ENCODE measurements at regions not wholly inside any gene's neighbourhood (a gene's known extent, or its start where the extent isn't known, plus 50 kb on each side); places are given as distances from the start of the nearest gene placed in this dataset.

DNA sequence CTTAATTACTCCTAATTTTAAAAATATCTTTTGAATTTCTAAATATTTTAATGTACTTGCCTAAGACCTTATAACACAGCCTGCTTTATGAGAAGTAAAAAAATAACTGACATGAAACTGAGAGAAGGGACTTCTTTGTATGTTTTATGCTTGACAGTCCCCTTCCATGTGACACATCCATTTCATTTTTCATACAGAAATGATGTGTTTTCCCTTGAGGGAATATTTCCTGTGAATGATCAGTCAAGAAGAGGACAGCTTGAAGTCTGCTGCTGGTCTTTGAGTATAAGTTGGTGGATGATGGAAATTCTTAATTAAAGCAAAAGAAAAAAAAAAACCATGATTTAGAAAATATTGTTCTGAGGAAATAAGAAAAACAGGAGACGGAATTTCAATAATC, 230.4 kb upstream of the KLHL1 start:
- TF ChIP-seq, protein P1, sequence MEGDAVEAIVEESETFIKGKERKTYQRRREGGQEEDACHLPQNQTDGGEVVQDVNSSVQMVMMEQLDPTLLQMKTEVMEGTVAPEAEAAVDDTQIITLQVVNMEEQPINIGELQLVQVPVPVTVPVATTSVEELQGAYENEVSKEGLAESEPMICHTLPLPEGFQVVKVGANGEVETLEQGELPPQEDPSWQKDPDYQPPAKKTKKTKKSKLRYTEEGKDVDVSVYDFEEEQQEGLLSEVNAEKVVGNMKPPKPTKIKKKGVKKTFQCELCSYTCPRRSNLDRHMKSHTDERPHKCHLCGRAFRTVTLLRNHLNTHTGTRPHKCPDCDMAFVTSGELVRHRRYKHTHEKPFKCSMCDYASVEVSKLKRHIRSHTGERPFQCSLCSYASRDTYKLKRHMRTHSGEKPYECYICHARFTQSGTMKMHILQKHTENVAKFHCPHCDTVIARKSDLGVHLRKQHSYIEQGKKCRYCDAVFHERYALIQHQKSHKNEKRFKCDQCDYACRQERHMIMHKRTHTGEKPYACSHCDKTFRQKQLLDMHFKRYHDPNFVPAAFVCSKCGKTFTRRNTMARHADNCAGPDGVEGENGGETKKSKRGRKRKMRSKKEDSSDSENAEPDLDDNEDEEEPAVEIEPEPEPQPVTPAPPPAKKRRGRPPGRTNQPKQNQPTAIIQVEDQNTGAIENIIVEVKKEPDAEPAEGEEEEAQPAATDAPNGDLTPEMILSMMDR (IDR thresholded peaks at IDR 0.05) = no peak
- TF ChIP-seq ZFX (IDR thresholded peaks at IDR 0.05; ENCODE audit: borderline replicate concordance) = no peak
- no peak overlapping the region for H3K27ac ChIP-seq

DNA sequence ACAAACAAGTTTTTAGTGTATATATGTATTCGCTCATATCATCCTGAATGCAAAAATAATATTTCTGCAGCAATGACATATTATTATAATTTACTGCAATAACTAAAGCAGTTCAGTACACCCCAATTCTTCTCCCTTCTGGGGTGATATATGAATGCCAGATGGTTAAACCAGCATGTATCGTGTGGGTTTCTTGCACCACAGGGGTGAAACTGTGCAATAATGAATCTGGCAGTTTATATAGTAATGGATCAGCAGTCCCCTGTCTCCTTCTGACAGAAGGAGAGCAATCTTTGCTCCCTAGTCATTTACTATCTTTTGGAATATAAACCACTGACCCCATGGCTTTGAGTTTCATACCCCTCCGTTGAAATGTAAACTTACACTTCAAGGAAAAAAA, 228.6 kb upstream of the KLHL1 start:
- TF ChIP-seq, protein P1 (IDR thresholded peaks at IDR 0.05) = no peak
- no peak for TF ChIP-seq ZFX (IDR thresholded peaks at IDR 0.05; ENCODE audit: borderline replicate concordance)
- H3K27ac ChIP-seq = no peak overlapping the region

DNA sequence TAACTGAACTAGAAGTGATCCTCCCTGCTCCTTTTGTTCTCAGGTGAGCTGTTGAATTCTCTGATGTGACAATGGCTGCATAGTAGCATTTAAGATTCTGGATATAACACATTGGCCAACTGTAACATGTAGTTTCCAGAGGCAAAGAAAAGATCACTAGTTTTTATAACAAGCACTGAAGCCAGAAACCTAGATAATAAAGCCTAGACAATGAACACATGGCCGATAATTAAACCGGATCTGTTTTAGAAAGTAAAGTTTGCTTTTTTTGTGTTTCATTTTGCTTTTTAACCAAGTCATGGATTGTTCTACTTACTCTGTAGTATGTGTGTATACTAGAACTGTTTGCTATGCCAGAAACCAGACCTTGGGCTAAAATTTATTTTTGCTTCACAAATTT, 225.5 kb upstream of the KLHL1 start:
- TF ChIP-seq ZFX (IDR thresholded peaks at IDR 0.05; ENCODE audit: borderline replicate concordance) = no peak
- TF ChIP-seq, protein P1 (IDR thresholded peaks at IDR 0.05) = no peak
- H3K27ac ChIP-seq = no peak overlapping the region

DNA sequence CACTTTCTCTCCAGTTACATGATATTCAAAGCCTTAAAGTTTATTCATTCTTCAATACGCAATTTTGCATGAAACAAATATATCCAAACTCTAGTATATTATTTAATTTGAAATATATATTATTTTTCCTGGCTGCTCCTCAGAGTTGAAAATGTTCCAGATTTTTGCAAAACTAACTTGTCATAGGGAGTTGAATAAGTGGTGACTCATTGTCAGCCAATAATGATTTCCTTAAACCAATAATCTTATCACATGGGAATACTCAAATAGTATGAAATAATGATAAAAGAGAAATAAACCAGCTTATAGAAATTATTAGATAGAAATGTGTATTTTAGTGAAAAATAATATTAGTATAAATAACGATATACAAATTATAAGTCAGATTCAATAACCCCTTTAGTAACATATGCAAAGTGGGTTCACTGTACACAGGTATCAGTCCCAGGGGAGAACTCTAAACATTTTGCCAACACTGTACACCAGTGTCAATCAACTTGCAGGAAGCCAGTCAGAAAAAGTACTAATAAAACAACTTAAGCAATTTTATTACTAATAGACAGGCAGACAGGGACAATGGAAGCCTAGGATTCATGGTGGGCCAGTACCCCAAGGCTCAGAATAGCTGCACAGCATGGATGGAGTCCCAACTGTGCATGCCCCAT, 222.6 kb upstream of the KLHL1 start:
- H3K27ac ChIP-seq = no peak overlapping the region
- no peak for TF ChIP-seq ZFX (IDR thresholded peaks at IDR 0.05; ENCODE audit: borderline replicate concordance)
- TF ChIP-seq, protein P1 (IDR thresholded peaks at IDR 0.05) = no peak

DNA sequence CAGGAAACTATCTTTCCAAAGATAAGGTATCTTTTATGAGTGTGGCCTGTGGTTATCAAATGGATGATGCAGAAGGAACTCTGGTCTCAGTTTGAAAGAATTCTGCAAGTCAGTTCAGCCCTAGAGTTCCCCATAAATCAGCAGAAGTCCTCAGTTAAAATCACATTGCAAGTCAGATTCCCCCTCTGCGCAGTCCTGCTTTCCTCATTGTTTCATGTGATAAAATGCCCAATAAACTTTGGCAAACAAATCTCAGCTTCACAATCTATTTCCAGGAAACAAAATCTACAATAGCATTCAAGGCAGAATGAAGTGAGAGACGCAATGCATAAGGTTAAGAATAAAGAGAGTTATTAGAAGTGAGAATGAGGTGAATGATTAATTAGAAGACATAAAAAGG, 216.3 kb upstream of the KLHL1 start:
- TF ChIP-seq, protein P1 (IDR thresholded peaks at IDR 0.05) = no peak
- no peak for TF ChIP-seq ZFX (IDR thresholded peaks at IDR 0.05; ENCODE audit: borderline replicate concordance)

DNA sequence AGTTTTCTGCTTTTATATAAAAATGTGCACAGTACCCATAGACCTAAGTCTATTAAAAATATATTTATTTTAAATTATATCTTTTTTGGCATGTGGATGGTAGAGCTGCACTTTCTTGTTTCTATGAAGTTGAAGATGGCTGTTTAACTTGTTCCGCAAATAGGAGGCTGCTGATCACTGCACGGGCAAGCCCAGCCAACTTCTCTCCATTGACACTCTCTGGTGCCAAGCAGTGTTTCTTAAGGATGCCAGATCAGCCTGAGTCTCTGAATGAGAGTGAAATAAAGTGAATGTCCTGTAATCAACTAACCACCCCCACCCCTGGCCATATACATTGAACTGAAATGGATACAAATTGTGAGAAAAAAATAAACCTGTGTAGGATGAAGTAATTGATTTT, 202.9 kb upstream of the KLHL1 start:
- no peak for TF ChIP-seq ZFX (IDR thresholded peaks at IDR 0.05; ENCODE audit: borderline replicate concordance)
- TF ChIP-seq, protein P1 (IDR thresholded peaks at IDR 0.05) = no peak
- H3K27ac ChIP-seq = no peak overlapping the region

More for the DNA sequence above, 216.3 kb upstream of the KLHL1 start:
- H3K27ac ChIP-seq = no peak overlapping the region

DNA sequence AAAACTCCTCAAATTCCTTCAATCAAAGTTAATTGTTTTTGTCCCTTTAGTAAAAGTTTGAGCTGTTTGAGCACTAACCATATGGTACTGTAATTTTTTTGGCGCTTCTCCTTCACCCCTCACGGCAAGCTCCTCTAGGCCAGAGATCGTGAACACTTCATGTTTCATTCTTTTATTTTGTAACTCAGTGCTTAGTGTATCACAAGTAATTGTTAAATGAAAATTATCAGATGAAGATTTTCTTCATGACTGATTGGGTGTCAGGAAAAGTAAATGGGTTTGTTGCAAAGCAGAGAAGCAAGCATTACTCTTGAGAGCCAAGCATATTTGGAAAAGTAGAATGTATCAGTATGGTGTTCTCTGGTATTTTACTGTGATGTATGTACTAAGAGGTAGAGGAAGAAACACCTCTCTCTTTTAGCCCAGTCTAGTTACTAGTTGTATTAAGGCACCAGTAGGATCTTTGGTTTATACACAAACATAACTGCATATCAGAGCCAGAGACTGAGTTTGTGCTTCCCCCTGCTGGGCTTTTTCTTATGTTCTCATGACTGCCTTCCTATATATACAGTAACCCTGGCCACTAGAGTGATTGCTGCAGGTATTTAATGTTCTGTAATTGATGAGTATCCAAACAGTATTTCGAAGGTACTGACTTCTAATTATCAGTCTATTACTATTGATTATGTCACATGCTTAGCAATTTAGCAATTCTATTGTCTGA, 202.3 kb upstream of the KLHL1 start:
- TF ChIP-seq, protein P1 (IDR thresholded peaks at IDR 0.05) = peak; percentile 77
- no peak for TF ChIP-seq ZFX (IDR thresholded peaks at IDR 0.05; ENCODE audit: borderline replicate concordance)
- no peak overlapping the region for H3K27ac ChIP-seq
